Ecto neural progenitor cell (in vitro differentiated cells): ENCODE measurements at regions not wholly inside any gene's neighbourhood (a gene's known extent, or its start where the extent isn't known, plus 50 kb on each side); places are given as distances from the start of the nearest gene placed in this dataset.
A peak's percentile ranks its signal among the peaks of the same experiment; 100 is the strongest.

Experiments used
- DNase-seq: peaks from one replicate; pipeline ENCODE4 v3.0.0-alpha.2; 2018; ENCODE audit warnings: low spot score

DNA sequence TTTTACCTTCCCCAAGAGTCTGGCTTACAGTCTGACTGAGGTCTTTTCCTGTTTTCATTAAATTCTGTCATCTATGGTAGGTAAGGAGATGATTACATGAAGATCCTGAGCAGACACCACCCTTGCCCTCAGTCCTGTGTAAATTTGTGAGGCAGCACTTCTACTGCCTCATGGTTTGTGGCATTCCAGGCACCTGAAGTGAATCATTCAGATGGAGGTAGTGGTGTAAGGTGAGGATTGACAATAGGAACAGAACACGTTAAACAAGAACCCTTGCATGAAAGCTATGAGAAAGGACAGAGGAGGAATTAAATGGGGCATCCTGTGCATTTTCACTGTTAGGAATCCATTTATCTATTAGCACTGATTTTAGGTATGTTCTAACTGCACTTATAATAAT lies 618.6 kb downstream of the TLL1 start:
- DNase-seq, result no peak

DNA sequence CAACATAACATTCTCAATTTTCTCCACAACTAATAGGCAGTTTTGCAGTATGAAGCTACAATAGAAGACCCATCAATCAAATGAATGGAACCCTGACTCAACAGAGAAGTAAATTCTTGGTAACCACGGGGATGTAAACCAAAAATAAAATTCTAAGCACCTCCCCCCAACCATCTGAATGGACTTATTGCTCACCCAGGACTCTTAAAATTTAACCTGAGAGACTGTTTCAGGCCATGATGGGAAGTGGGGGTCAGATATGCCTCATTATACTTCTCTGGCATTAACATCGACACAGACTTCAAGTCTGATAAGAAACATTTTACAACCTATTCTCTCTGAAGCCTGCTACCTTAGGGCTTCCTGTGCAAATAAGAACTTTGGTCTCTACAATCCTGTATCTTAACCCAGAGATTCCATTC lies 620.9 kb downstream of the TLL1 start:
- DNase-seq, result no peak

DNA sequence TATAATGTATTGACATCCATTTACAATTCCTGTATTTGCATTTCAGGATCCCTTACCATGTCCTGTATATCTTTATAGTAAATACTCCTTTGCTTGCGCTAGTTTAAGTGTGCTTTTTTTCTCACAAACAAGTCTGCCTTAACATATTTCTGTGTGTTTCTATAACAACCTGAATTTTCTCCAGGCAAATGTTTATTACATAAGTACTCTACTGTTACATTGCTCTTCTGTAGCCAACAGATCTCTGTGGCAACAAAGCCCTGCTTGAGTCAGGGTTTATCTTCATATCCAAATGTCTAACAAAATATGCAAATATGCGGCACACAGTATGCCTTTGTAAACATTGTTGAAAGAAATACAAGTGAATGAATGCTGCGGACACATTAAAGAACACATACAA lies 625.5 kb downstream of the TLL1 start:
- no peak for DNase-seq

DNA sequence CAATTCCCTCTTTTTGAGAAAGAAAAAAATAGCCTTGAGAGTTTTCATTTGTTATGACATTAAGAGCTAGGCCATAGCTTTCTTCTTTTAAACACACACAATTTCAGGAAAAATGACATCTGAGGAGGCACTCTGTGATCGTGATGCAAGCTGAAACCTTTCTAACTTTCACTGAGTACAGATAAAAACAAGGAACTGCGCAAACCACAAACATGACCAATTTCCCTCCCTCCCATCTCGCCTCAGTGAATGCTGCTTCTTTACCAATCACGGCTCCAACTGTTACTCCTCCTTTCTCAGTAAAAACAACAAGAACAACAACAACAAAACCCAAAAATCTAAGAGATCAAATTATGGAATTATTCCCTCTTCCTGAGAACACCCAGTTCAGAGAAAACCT lies 626.8 kb downstream of the TLL1 start:
- DNase-seq, result no peak

DNA sequence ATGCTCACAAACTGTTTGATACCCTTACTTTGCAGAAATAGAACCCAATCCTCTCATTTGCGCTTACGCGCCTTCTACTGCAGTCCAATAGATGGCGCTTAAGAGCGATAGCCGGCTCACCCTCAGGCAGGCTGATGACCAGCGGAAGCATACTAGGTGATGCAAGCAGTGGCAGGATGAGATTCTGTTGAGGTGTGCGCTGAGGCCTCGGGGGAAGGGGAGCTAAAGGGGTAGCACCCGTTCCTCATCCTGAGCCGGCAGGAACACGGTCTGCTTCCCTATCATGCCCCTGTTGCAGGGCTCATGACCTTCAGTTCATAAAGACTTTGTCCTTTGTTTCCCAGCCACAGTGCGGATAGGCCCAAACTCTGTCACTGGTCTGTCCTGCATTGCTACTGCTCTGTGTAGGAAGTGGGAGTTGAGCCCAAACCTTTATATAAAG lies 628.9 kb downstream of the TLL1 start:
- peak; percentile 65 for DNase-seq

DNA sequence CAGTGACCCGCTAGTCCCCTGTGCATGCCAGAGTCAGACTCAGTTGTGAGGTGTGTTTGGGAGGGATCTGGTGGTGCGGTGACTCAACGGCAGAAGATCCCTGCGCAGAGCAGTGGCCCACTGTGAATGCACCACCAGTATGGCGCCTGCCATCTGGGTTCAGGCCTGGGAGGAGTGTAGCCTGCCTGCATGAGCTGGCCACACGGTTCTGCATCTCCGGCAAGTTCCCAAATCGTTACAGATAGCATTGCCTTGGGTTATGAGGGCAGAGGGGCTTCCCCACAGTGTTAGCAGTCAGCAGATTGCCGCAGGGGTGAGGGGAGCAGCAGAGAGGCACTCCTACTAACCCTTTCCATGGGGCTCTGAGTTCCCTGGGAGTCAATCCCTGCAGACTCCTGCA lies 629.6 kb downstream of the TLL1 start:
- no peak for DNase-seq

DNA sequence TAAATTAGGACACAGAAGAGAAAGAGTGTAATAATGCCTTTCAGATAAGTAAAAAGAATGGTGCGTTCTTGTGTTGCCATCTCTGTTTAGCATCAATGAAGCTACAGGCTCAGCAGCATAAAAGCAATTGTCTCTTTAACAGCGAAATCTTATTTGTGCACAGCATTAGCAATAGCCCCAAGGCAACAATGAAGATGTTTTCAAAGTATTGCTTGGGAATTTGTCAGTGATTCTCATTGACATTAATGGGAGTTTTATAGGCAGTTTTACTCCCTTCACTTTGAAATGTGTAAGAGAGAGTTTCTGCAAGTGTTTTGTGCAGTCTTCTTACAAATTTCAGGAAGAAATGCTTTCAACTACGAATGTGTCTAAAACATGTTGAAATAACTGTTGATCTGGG lies 633.0 kb downstream of the TLL1 start:
- no peak for DNase-seq

DNA sequence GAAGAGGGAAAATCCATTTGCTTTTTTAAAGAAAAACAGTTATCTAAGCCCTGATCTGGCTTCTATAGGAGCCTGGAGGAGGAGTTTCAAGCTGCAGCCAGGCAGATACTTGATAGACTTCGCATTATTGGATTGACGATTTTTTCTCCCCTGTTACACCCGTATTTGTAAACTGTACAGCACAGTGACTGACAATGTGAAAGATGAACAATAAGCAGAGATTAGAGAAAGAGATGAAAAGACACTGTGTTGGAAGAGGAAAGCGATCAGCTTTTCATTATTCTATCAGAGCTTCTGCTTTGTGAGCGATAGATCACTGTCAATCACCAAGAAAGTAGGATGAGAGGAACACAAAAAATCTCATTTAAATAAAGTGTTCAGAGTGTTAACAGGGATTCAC lies 639.2 kb downstream of the TLL1 start:
- no peak for DNase-seq

DNA sequence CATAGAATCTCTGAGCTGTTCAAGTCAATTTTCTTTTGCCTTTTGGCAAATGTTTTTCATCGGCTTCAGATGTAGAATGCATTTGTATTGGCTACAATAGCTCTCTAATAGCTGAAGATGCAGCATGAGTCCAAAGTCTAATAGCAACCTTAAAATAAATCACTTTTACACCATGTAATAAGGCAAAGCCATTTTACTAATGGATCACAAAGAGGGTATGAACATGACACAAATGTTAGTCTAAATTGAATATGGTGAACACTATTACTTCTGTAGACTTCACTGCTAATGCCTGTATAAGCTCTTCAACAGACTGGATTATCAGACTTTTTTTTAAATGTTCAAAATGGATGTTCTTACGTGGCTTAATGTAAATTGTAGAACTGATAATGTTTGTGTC lies 645.3 kb downstream of the TLL1 start:
- no peak for DNase-seq

DNA sequence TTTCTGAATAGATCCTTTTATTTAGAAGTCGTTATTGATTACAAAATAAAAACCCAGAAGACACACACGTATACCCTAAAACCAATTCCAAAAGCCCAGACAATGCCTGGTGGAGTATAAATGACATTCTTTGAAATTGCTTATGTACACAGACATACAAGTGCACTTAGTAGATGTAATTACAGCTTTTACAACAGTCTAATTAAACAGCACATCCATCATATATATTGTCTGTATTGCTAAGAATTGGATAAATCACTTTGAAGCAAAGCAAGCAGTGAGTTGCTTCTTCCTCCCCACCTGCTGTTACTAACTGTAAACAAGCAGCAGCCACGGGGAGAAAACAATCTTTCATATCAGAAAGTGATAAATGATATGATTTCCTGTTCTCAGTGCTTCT lies 645.7 kb downstream of the TLL1 start:
- DNase-seq, result no peak

DNA sequence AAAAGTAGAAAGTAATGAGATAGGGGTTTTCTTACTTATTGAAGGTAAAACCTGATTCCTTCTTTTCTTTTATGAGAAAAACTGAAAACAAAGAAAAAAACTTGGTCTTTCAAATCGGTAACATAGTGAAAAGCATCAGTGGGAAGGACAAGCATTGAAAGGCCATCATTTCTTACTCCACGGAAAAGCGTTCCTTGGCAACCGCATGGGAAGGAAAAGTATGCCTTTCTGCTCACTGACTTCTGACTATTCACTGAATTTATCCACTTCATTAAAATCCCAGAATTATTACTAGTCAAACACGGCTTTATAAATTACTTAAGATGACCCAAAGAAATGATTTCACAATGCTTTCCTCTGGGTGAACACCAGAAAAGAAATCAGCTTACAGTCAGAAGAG lies 646.7 kb downstream of the TLL1 start:
- DNase-seq, result no peak

DNA sequence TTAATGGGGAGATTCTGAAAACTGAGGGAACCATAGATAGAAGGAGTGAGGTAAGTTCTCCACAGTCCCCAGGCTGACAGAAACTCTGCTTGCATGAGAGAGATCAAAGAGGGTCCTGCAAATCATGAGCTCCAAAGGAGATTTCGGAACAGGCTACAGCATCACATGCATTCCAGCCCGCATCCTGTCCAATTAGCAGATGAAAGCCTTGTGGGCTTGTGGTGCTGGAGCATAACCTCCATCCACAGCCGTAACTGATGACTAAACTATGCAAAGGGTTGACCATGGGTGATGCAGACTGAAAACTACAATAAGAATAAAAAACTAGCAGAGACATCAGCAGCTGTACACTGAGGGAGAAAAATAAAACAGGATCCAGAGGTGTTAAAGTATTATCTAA lies 654.5 kb downstream of the TLL1 start:
- DNase-seq, result no peak

DNA sequence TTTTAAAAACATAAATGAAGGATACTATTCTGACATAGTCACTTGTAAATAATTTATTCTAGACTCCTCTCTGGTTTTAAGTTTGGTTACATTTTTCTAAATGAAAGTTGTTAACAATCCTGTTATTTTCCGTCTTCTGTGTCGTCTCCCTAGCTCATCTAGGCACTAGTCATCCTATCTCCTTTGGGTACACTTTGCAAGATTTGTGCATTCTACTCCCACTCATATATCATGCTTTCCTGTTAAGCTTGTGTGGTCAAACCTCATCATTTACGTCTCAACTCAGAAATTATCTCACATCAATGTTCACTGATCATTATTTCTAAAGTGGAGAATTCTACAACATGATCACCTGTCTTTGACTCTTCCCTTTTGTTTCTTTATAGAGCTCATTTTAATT lies 658.7 kb downstream of the TLL1 start:
- no peak for DNase-seq

DNA sequence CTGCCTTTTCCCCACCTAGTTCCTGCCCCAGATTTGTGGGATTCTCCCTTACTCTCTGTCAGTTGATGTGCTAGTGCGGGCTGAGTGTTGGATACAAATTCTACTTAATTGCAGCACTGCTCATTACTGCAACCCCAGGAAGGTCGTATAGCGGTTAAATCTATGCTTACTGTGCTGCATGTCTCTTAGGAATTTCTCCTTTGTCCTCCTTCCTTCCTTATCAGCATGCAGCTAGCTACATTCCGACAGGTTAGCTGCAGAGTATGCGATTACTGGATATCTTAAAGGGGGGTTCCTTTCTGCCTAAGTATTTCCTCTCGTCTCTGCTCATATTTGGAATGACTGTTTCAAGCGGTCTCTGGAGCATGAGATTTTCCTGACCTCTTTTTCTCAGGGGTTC lies 662.8 kb downstream of the TLL1 start:
- DNase-seq, result no peak

DNA sequence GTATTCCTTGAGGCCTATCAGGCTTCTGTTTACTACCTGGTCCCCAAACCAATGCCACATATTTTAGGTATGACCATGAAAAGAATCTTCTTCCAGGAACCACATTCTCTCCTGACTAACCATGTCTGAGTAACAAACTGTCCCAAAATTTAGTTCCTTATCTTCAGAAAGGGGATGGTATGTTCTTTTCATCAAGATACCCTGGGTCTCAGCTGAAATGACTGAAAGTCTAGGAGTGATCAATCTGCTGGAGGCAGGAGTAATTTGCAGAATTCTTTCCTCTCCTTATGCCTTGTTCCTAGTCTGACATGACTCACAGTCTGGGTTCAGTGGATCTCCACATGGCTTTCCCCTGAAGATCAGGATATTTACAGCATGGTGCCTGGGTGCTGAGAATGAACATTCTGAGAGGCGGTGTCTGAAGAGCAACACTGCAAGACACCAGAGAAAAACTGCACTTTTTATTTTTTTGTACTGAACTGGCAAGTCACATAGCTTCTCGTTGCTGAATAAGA lies 665.5 kb downstream of the TLL1 start:
- no peak for DNase-seq

DNA sequence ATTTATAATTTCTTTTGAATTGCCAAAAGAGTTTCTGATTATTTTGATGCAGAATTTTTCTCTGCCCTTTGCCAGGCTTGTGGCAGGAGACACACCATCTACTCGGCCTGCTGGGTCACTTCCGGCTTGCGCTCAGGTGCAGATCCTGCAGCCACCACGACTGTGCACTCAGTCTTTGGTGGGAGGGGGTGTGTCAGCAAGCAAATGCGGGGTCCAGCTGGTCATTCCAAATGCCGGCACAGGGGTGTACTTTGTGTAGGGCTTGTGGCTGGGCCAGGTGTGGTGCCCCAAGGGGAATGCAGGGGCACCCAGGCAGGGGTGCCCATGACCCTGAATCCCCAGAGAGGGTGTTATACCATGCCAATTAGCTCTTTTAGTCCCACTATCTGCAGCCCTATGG lies 673.0 kb downstream of the TLL1 start:
- no peak for DNase-seq

DNA sequence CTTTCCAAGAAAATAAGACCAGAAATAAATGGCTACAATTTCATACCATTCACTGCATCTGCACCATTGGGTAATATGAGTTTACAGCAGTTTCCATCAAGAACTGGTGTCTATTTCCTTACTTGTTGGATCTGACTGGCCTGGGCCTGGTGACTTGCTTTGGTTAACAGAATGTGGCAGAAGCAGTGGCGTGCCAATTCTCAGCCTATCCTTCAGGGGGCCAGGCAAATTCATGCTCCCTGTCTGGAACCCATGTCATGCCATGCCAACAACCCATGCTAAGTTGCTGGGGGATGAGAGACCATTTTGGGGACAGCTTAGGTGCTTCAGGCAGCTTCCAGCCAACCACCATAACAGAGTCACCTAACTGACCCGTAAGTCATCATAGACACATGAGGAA lies 656.7 kb downstream of the SPOCK3 start:
- no peak for DNase-seq

DNA sequence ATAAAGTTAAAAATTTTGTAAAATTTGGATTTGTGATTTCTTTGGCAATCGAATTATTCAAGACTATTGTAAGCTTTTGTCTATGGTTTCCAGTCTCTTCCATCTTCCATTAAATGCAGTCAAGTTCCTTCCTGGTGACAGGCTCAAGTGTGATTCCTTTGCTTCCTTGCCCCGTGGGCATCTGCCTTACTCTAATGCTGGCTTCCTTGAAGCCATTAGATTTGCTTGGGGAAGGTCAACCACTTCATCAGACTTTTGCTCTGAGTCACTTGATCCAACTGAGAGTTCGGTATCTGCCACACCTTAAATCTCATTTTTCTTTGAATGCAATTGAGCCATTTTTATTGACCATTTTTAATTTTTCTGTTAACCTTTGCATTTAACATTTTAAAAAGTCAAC lies 648.8 kb downstream of the SPOCK3 start:
- no peak for DNase-seq

DNA sequence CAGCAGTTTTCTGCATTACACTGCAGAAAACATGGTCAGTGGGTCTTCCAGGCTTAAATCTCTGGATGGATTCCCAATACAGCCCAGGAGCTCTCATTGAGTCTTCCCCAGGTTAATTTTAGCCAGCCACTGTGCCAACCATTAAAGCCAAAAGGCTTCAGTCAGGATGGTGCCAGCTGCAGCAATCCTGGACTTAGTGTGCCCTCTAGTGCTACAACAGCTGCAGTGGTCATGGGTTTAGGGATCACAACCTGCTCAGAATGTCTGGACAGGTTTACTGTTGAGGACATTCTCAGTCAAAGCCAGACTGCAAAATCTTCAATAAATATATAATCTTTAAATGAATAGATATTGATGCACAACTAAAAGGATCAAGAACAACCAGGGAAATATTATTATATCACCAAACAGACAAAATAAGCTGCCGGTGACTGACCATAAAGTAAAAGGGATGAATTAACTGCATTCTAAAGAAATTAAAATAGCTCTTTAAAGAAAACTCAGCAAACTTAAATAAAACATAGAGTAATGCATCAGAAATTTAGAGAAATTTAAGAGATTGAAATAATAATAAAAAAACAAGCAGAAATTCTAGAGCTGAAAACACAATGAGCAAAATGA lies 639.9 kb downstream of the SPOCK3 start:
- peak; percentile 58 for DNase-seq

DNA sequence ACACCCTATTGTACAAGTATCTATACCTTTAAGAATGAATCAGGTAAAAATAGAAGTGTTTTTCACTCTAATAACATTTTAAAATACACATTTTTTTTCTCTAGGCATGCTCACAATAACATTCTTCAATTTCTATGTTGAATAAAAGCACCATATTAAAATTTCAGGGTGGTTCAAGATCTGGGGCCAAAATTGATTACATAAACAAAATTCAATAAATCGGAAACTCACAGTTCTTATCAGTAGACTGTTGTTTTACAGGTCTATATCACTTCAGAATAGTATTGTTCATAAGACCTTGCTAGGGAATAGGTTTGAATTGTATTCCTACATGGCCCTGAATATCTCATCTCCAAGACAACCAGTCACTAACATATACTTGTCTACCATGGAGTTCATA lies 634.0 kb downstream of the SPOCK3 start:
- DNase-seq, result no peak

DNA sequence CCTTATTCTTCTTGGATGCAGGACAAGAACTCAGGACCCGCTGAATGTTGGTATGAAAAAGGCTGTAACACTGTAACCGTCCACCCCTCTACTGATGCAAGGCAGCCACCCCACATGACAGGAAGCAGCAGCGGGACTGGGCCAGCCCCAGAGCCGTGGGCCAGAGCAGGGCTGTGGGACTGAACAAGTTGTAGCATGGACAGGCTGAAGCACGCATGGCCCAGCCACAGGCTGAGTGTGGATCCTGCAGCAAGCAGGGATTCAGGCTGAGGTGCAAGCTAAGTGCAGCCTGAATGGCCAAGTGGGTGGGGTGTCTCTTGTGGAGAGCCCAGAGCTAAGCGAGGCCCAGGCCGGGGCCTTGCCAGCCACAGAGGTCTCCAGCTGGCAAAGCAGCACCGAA lies 632.2 kb downstream of the SPOCK3 start:
- DNase-seq, result no peak

DNA sequence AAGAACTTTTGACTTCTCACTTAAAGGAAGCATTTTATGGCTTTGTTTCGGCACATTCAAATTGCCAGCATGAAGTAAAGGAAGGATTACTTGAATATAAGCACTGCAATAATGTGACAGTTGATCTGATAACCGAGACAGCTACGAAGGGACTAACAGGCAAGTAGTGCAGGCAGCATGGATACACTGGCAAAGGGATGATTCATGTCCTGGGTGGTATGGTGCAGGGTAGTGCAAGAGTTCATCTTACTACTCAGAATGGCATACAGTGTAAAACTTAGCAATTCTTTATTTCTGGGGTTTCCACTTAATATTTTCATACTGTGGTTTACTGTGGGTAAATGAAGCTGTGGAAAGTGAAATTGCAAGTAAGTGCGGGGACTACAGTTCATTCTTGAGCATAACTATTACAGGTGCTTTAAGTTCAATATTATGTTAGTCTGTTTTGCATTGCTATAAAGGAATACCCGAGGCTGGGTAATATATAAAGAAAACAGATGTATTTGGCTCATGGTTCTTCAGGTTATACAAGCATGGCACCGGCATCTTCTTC lies 611.8 kb downstream of the SPOCK3 start:
- DNase-seq, result no peak

DNA sequence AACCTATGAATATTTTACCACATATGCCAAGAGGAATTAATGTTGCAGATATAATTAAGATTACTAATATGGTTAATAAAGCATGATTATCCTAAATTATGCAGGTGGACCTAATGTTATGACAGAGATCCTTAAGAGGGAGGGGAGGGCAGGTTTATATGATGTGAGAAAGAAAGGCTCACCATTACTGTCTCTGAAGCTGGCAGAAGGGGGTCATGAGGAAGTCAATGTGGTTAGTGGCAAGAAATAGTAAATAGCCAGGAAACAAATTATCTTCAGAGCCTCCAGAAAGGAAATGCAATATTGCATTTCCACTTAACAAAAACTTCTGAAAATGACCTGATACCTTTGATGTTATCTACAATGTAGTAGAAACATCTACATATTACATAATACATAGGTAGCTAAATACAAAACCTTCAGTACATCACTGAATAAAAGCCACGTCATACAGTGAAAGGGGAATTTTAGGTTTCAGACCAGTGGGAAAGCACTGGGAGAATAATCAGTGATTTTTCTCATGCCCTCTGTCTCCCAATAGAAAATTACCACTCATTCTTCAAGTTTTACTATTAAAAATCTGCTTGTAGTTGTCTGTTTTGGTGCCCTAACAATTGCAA lies 609.2 kb downstream of the SPOCK3 start:
- DNase-seq, result no peak

DNA sequence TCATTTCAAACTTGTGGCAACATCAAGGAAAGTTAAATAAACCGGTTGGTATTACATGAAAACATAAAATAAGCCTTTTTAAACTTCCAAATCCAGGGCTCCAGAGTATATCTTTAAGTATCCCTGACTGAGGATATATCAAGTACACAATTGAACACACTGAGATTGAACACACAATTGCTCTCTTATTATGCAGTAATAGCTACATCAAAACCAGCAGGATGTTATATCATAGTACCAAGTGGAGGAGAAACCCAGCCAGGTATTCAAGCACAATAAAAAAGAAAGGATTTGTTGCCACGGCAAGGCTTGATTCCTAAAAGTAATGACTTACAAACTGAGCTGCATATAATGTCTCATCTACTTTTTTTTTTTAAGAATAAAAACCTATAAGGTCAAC lies 605.8 kb downstream of the SPOCK3 start:
- DNase-seq, result no peak
